OCI-LY3 (cell line): ENCODE measurements at regions not wholly inside any gene's neighbourhood (a gene's known extent, or its start where the extent isn't known, plus 50 kb on each side); places are given as distances from the start of the nearest gene placed in this dataset.

ENCODE experiments used
- H2AFZ ChIP-seq: fragments of 200-600, 300-600 bp; shearing (Covaris generic); 2 replicates; pipeline ENCODE4 v1.6.0; 2014; ENCODE audit warnings: antibody characterized with exemption, low read depth, low read length
- H3K27ac ChIP-seq: fragments of 200-600, 300-600 bp; sonication (generic); 2 replicates; pipeline ENCODE4 v1.5.1; 2014; ENCODE audit warnings: mild to moderate bottlenecking, low read length, moderate library complexity, mixed read lengths
- H3K27me3 ChIP-seq: fragments of 200-600, 300-600 bp; sonication (generic); 2 replicates; pipeline ENCODE4 v1.6.1; 2014; ENCODE audit warnings: low read depth, low read length, mixed read lengths
- H3K36me3 ChIP-seq: fragments of 200-600, 300-600 bp; sonication (generic); replicated peaks from 2 replicates; pipeline ENCODE3; 2014; ENCODE audit warnings: low read depth, low read length, mixed read lengths
- H3K4me1 ChIP-seq: fragments of 300-600, 200-600 bp; sonication (generic); 2 replicates; pipeline ENCODE4 v1.6.1; 2014; ENCODE audit warnings: low read length, mixed read lengths
- H3K4me2 ChIP-seq: fragments of 200-600, 300-600 bp; sonication (generic); 2 replicates; pipeline ENCODE4 v1.6.1; 2014; ENCODE audit warnings: low read length, mixed read lengths
- H3K4me3 ChIP-seq: fragments of 300-600, 200-600 bp; sonication (generic); 2 replicates; pipeline ENCODE4 v1.5.1; 2014; ENCODE audit warnings: antibody characterized with exemption, mild to moderate bottlenecking, low read length, moderate library complexity
- H3K79me2 ChIP-seq: fragments of 300-600, 200-600 bp; shearing (Covaris generic); 2 replicates; pipeline ENCODE4 v1.6.1; 2014; ENCODE audit warnings: mild to moderate bottlenecking, low read length, mixed read lengths
- H3K9ac ChIP-seq: fragments of 300-600, 200-600 bp; shearing (Covaris generic); 2 replicates; pipeline ENCODE4 v1.6.0; 2014; ENCODE audit warnings: mild to moderate bottlenecking, low read length, moderate library complexity
- H3K9me3 ChIP-seq: fragments of 200-600, 300-600 bp; shearing (Covaris generic); 2 replicates; pipeline ENCODE4 v1.6.1; 2014; ENCODE audit warnings: low read length, mixed read lengths; ENCODE audit not compliant: insufficient read depth
- H4K20me1 ChIP-seq: fragments of 200-600, 300-600 bp; sonication (generic); 2 replicates; pipeline ENCODE4 v1.6.1; 2016; ENCODE audit warnings: low read length, mixed read lengths; ENCODE audit not compliant: insufficient read depth
- EZH2phosphoT487 ChIP-seq: fragments of 200-600 bp; shearing (Covaris generic); IDR thresholded peaks from 2 replicates; pipeline ENCODE4 v1.6.1; 2018; ENCODE audit warnings: antibody characterized with exemption, mixed run types, low read depth
- TF ChIP-seq, protein P1 (sequence below): fragments of 200-600, 300-600 bp; sonication (generic); IDR thresholded peaks from 2 replicates; pipeline ENCODE4 v1.5.1; 2014; ENCODE audit warnings: antibody characterized with exemption, low read length, low read depth

DNA sequence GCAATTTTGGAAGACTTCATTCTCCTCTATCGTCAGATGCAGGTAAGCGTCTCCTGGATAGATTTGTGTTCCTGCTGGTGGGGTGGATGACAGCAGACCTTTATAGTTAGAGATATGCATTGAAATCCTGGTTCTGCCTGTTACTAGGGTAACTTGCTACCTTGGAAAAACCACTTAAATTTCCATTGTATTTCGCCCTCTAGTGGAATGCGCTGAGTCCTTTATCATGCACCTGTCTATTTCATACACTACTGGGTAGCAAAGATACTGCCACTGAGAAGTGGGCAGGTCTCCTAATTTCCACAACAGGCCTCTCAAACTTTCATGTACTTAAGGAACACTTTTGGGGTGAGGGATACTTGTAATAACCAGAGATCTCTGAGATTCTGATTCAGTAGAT is 209.5 kb upstream of the SUCLG2 start:
- Histone ChIP-seq H3K36me3 (no peaks in the 10 kb centered on the region), H3K9ac (no peak overlapping the region), H4K20me1 (no peaks in the 10 kb centered on the region), H2AFZ (no peak overlapping the region), H3K4me3 (no peak overlapping the region), H3K27ac (no peak overlapping the region), H3K9me3 (no peaks in the 10 kb centered on the region), H3K4me1 (no peaks in the 10 kb centered on the region), H3K4me2 (no peak overlapping the region), H3K27me3 (0 out of 2 replicates have a peak, but pooled peaks cover 3% of the 10 kb centered on the region), H3K79me2 (no peaks in the 10 kb centered on the region)
- no peak for TF ChIP-seq EZH2phosphoT487
- TF ChIP-seq, protein P1, sequence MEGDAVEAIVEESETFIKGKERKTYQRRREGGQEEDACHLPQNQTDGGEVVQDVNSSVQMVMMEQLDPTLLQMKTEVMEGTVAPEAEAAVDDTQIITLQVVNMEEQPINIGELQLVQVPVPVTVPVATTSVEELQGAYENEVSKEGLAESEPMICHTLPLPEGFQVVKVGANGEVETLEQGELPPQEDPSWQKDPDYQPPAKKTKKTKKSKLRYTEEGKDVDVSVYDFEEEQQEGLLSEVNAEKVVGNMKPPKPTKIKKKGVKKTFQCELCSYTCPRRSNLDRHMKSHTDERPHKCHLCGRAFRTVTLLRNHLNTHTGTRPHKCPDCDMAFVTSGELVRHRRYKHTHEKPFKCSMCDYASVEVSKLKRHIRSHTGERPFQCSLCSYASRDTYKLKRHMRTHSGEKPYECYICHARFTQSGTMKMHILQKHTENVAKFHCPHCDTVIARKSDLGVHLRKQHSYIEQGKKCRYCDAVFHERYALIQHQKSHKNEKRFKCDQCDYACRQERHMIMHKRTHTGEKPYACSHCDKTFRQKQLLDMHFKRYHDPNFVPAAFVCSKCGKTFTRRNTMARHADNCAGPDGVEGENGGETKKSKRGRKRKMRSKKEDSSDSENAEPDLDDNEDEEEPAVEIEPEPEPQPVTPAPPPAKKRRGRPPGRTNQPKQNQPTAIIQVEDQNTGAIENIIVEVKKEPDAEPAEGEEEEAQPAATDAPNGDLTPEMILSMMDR, result peak; percentile 53

DNA sequence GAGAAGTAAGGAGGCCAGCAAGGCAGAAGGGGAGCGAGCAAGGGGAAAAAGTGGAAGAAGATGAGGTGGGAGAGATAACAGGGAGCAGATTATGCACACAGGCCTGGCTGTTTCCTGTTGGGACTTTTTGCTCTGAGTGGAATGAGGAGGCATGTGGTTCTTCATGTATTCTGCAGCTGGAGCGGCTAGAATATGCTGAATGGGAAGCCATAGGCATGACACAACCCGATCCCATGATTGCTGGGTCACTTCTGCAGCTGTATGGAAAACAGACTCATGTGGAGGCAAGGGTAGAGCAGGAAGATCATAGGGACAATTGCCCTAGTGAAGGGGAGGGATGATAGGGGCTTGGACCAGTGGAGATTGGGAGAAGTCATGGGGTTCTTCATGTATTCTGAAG is 206.0 kb upstream of the SUCLG2 start:
- no peak overlapping the region for H2AFZ ChIP-seq
- H3K27ac ChIP-seq, result no peak overlapping the region
- no peaks in the 10 kb centered on the region for H3K9me3 ChIP-seq
- no peaks in the 10 kb centered on the region for H3K36me3 ChIP-seq
- peaks cover 5% of the 10 kb centered on the region; the same call in 1 of the 2 replicates for H3K27me3 ChIP-seq
- no peak overlapping the region for H3K9ac ChIP-seq
- H4K20me1 ChIP-seq, result no peaks in the 10 kb centered on the region
- no peak overlapping the region for H3K4me3 ChIP-seq
- no peaks in the 10 kb centered on the region for H3K4me1 ChIP-seq
- H3K79me2 ChIP-seq, result no peaks in the 10 kb centered on the region
- H3K4me2 ChIP-seq, result no peak overlapping the region
- TF ChIP-seq EZH2phosphoT487, result no peak

DNA sequence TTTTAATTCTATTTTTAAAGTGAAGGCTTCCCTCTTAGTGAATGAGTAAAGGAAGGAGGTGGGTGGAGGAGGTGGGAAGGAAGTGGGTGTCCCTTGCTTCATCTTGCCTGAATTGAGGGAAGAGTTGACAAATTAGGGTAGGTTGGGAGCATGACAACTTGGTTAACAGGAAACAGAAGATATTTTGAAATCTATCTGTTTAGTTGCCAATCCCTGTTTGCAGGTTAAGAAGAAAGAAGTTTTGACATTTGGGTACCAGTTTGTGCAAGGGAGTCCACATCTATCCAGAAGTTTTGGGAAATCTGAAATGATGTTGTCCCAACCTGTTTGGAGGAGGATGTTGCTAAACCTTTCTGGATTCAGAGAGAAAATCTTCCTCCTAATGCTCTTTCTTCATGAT is 204.1 kb upstream of the SUCLG2 start:
- H2AFZ ChIP-seq, result no peak overlapping the region
- no peak overlapping the region for H3K4me2 ChIP-seq
- peaks cover 8% of the 10 kb centered on the region; the same call in 1 of the 2 replicates for H3K27me3 ChIP-seq
- H3K27ac ChIP-seq, result no peak overlapping the region
- H3K36me3 ChIP-seq, result no peaks in the 10 kb centered on the region
- H3K79me2 ChIP-seq, result no peaks in the 10 kb centered on the region
- H3K9ac ChIP-seq, result no peak overlapping the region
- H3K4me1 ChIP-seq, result no peaks in the 10 kb centered on the region
- TF ChIP-seq EZH2phosphoT487, result no peak
- TF ChIP-seq, protein P1, result no peak
- no peak overlapping the region for H3K4me3 ChIP-seq
- no peaks in the 10 kb centered on the region for H3K9me3 ChIP-seq
- H4K20me1 ChIP-seq, result no peaks in the 10 kb centered on the region

DNA sequence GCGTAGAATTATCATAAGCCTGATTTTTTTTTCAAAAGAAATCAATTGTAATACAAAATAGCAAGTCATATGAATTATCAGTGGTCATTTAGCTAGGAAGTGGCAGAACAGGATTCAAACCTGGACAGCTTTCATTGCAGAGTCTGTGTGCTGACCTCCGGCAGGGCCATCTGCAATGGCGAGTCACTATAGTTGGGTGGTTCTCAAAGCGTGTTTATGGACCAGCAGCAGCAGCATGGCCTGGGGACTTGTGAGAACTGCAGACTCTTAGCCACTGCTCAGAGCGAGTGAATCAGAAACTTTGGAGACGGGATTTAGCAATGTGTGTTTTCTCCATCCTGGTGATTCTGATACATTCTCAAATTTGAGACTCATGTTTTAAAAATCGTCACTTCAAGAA is 202.3 kb upstream of the SUCLG2 start:
- Histone ChIP-seq H3K4me3 (no peak overlapping the region), H3K79me2 (no peaks in the 10 kb centered on the region), H3K27ac (no peak overlapping the region), H3K27me3 (peaks cover 8% of the 10 kb centered on the region; the same call in 1 of the 2 replicates), H3K9me3 (no peaks in the 10 kb centered on the region), H2AFZ (no peak overlapping the region), H3K4me1 (no peaks in the 10 kb centered on the region), H3K9ac (no peak overlapping the region), H3K4me2 (no peak overlapping the region), H3K36me3 (no peaks in the 10 kb centered on the region), H4K20me1 (no peaks in the 10 kb centered on the region)
- TF ChIP-seq EZH2phosphoT487, result no peak
- TF ChIP-seq, protein P1, result no peak
